ENCODE measurements at regions not wholly inside any gene's neighbourhood (a gene's known extent, or its start where the extent isn't known, plus 50 kb on each side); places are given as distances from the start of the nearest gene placed in this dataset.

GRCh38 chr12:75712223-75712622 is 200.8 kb upstream of the KRR1 start:
- no peak overlapping the region for H3K4me3 ChIP-seq (ENCODE audit: low read depth, low read length)
- DNase-seq (ENCODE audit: low read depth in 4 of 6, low spot score in 6 of 6) = peak in 1 of 6 donors; percentile 26
- H3K27me3 ChIP-seq (ENCODE audit: control insufficient read depth, insufficient read depth, low read length) = no peaks in the 10 kb centered on the region
- no peaks in the 10 kb centered on the region for H3K36me3 ChIP-seq (ENCODE audit: control insufficient read depth, insufficient read depth, low read length)
- H3K27ac ChIP-seq (ENCODE audit: low read depth, low read length) = no peak overlapping the region
- H3K9me3 ChIP-seq (ENCODE audit: control insufficient read depth, insufficient read depth, low read length) = no peaks in the 10 kb centered on the region
- no peaks in the 10 kb centered on the region for H3K4me1 ChIP-seq (ENCODE audit: control insufficient read depth, insufficient read depth, low read length)

GRCh38 chr12:75711271-75711670 is 199.9 kb upstream of the KRR1 start:
- no peak overlapping the region for H3K4me3 ChIP-seq (ENCODE audit: low read depth, low read length)
- no peaks in the 10 kb centered on the region for H3K9me3 ChIP-seq (ENCODE audit: control insufficient read depth, insufficient read depth, low read length)
- no peak for DNase-seq (ENCODE audit: low read depth in 4 of 6, low spot score in 6 of 6)
- H3K4me1 ChIP-seq (ENCODE audit: control insufficient read depth, insufficient read depth, low read length) = no peaks in the 10 kb centered on the region
- H3K27ac ChIP-seq (ENCODE audit: low read depth, low read length) = no peak overlapping the region
- H3K27me3 ChIP-seq (ENCODE audit: control insufficient read depth, insufficient read depth, low read length) = no peaks in the 10 kb centered on the region
- WGBS (ENCODE audit: insufficient coverage) = no CpG with 5 or more reads among the region's 2 CpGs
- H3K36me3 ChIP-seq (ENCODE audit: control insufficient read depth, insufficient read depth, low read length) = no peaks in the 10 kb centered on the region

- DNase-seq (ENCODE audit: low read depth in 4 of 6, low spot score in 6 of 6) = no peak
- Histone ChIP-seq H3K27me3 (ENCODE audit: control insufficient read depth, insufficient read depth, low read length) (no peaks in the 10 kb centered on the region), H3K4me1 (ENCODE audit: control insufficient read depth, insufficient read depth, low read length) (peaks cover 2% of the 10 kb centered on the region), H3K9me3 (ENCODE audit: control insufficient read depth, insufficient read depth, low read length) (no peaks in the 10 kb centered on the region), H3K4me3 (ENCODE audit: low read depth, low read length) (no peak overlapping the region), H3K36me3 (ENCODE audit: control insufficient read depth, insufficient read depth, low read length) (no peaks in the 10 kb centered on the region), H3K27ac (ENCODE audit: low read depth, low read length) (no peak overlapping the region)
- no CpG with 5 or more reads among the region's 2 CpGs for WGBS (ENCODE audit: insufficient coverage)
These were observed 199.1 kb upstream of the KRR1 start for GRCh38 chr12:75710361-75711069.

- Histone ChIP-seq H3K36me3 (ENCODE audit: control insufficient read depth, insufficient read depth, low read length) (no peaks in the 10 kb centered on the region), H3K9me3 (ENCODE audit: control insufficient read depth, insufficient read depth, low read length) (no peaks in the 10 kb centered on the region), H3K27me3 (ENCODE audit: control insufficient read depth, insufficient read depth, low read length) (no peaks in the 10 kb centered on the region), H3K27ac (ENCODE audit: low read depth, low read length) (no peak overlapping the region), H3K4me1 (ENCODE audit: control insufficient read depth, insufficient read depth, low read length) (peaks cover 2% of the 10 kb centered on the region), H3K4me3 (ENCODE audit: low read depth, low read length) (no peak overlapping the region)
- DNase-seq (ENCODE audit: low read depth in 4 of 6, low spot score in 6 of 6) = peak in 1 of 6 donors; percentile 54
- WGBS (ENCODE audit: insufficient coverage) = 69% methylated on average over 2 of the region's 2 CpGs
These were observed 198.1 kb upstream of the KRR1 start for GRCh38 chr12:75709503-75709902.

- WGBS (ENCODE audit: insufficient coverage) = no CpG with 5 or more reads among the region's 1 CpG
- DNase-seq (ENCODE audit: low read depth in 4 of 6, low spot score in 6 of 6) = no peak
- peaks cover 2% of the 10 kb centered on the region for H3K4me1 ChIP-seq (ENCODE audit: control insufficient read depth, insufficient read depth, low read length)
- H3K27ac ChIP-seq (ENCODE audit: low read depth, low read length) = no peak overlapping the region
- no peaks in the 10 kb centered on the region for H3K36me3 ChIP-seq (ENCODE audit: control insufficient read depth, insufficient read depth, low read length)
- no peaks in the 10 kb centered on the region for H3K27me3 ChIP-seq (ENCODE audit: control insufficient read depth, insufficient read depth, low read length)
- H3K4me3 ChIP-seq (ENCODE audit: low read depth, low read length) = no peak overlapping the region
- H3K9me3 ChIP-seq (ENCODE audit: control insufficient read depth, insufficient read depth, low read length) = no peaks in the 10 kb centered on the region
These were observed 197.4 kb upstream of the KRR1 start for GRCh38 chr12:75708802-75709201.

- no peaks in the 10 kb centered on the region for H3K27me3 ChIP-seq (ENCODE audit: control insufficient read depth, insufficient read depth, low read length)
- 90% methylated on average over 3 of the region's 3 CpGs for WGBS (ENCODE audit: insufficient coverage)
- H3K4me3 ChIP-seq (ENCODE audit: low read depth, low read length) = no peak overlapping the region
- no peak for DNase-seq (ENCODE audit: low read depth in 4 of 6, low spot score in 6 of 6)
- no peaks in the 10 kb centered on the region for H3K36me3 ChIP-seq (ENCODE audit: control insufficient read depth, insufficient read depth, low read length)
- H3K9me3 ChIP-seq (ENCODE audit: control insufficient read depth, insufficient read depth, low read length) = no peaks in the 10 kb centered on the region
- peaks cover 2% of the 10 kb centered on the region for H3K4me1 ChIP-seq (ENCODE audit: control insufficient read depth, insufficient read depth, low read length)
- no peak overlapping the region for H3K27ac ChIP-seq (ENCODE audit: low read depth, low read length)
These were observed 196.6 kb upstream of the KRR1 start for GRCh38 chr12:75707983-75708382.

- WGBS (ENCODE audit: insufficient coverage) = no CpG with 5 or more reads among the region's 8 CpGs
- no peak for DNase-seq (ENCODE audit: low read depth in 4 of 6, low spot score in 6 of 6)
- Histone ChIP-seq H3K9me3 (ENCODE audit: control insufficient read depth, insufficient read depth, low read length) (no peaks in the 10 kb centered on the region), H3K27ac (ENCODE audit: low read depth, low read length) (peak overlapping the region; percentile 75), H3K4me1 (ENCODE audit: control insufficient read depth, insufficient read depth, low read length) (peaks cover 2% of the 10 kb centered on the region), H3K4me3 (ENCODE audit: low read depth, low read length) (no peak overlapping the region), H3K27me3 (ENCODE audit: control insufficient read depth, insufficient read depth, low read length) (no peaks in the 10 kb centered on the region), H3K36me3 (ENCODE audit: control insufficient read depth, insufficient read depth, low read length) (no peaks in the 10 kb centered on the region)
These were observed 195.6 kb upstream of the KRR1 start for GRCh38 chr12:75706786-75707605.

- Histone ChIP-seq H3K9me3 (ENCODE audit: control insufficient read depth, insufficient read depth, low read length) (no peaks in the 10 kb centered on the region), H3K27ac (ENCODE audit: low read depth, low read length) (peak overlapping the region; percentile 75), H3K27me3 (ENCODE audit: control insufficient read depth, insufficient read depth, low read length) (no peaks in the 10 kb centered on the region), H3K36me3 (ENCODE audit: control insufficient read depth, insufficient read depth, low read length) (no peaks in the 10 kb centered on the region), H3K4me3 (ENCODE audit: low read depth, low read length) (no peak overlapping the region), H3K4me1 (ENCODE audit: control insufficient read depth, insufficient read depth, low read length) (peaks cover 2% of the 10 kb centered on the region)
- 76% methylated on average over 2 of the region's 8 CpGs for WGBS (ENCODE audit: insufficient coverage)
- peak in 2 of 6 donors; percentile 39 to 88 for DNase-seq (ENCODE audit: low read depth in 4 of 6, low spot score in 6 of 6)
These were observed 194.6 kb upstream of the KRR1 start for GRCh38 chr12:75705749-75706711.

GRCh38 chr12:75704664-75705063 is 193.3 kb upstream of the KRR1 start:
- 94% methylated on average over 3 of the region's 6 CpGs for WGBS (ENCODE audit: insufficient coverage)
- H3K9me3 ChIP-seq (ENCODE audit: control insufficient read depth, insufficient read depth, low read length) = no peaks in the 10 kb centered on the region
- no peaks in the 10 kb centered on the region for H3K27me3 ChIP-seq (ENCODE audit: control insufficient read depth, insufficient read depth, low read length)
- H3K36me3 ChIP-seq (ENCODE audit: control insufficient read depth, insufficient read depth, low read length) = no peaks in the 10 kb centered on the region
- H3K4me1 ChIP-seq (ENCODE audit: control insufficient read depth, insufficient read depth, low read length) = peaks cover 2% of the 10 kb centered on the region
- DNase-seq (ENCODE audit: low read depth in 4 of 6, low spot score in 6 of 6) = no peak
- H3K27ac ChIP-seq (ENCODE audit: low read depth, low read length) = no peak overlapping the region
- no peak overlapping the region for H3K4me3 ChIP-seq (ENCODE audit: low read depth, low read length)

Measured in spinal cord (tissue), 9 donors.